Neural cell (in vitro differentiated cells): ENCODE measurements at regions not wholly inside any gene's neighbourhood (a gene's known extent, or its start where the extent isn't known, plus 50 kb on each side); places are given as distances from the start of the nearest gene placed in this dataset.

Experiments
- H2AFZ ChIP-seq: fragments of 200-600, 300-800 bp; sonication (generic), shearing (Covaris generic); 2 replicates; pipeline ENCODE4 v1.6.0; 2014; ENCODE audit warnings: low read depth, mild to moderate bottlenecking, antibody characterized with exemption, low read length, moderate library complexity
- H3F3A ChIP-seq: fragments of 200-600 bp; shearing (Covaris generic); 2 replicates; pipeline ENCODE4 v1.6.1; 2016; ENCODE audit warnings: mild to moderate bottlenecking, moderate library complexity, mixed read lengths, antibody characterized with exemption, low read length; ENCODE audit not compliant: insufficient read depth, poor library complexity, severe bottlenecking
- H3K27ac ChIP-seq: fragments of 200-600, 300-800 bp; sonication (generic), shearing (Covaris generic); 2 replicates; pipeline ENCODE4 v1.5.1; 2014; ENCODE audit warnings: mild to moderate bottlenecking, low read length, moderate library complexity
- H3K27me3 ChIP-seq: fragments of 300-800, 200-600 bp; sonication (generic), shearing (Covaris generic); 2 replicates; pipeline ENCODE4 v1.6.0; 2014; ENCODE audit warnings: mild to moderate bottlenecking, low read depth, low read length, moderate library complexity; ENCODE audit not compliant: insufficient read depth
- H3K36me3 ChIP-seq: fragments of 300-800, 200-600 bp; sonication (generic), shearing (Covaris generic); 2 replicates; pipeline ENCODE4 v1.5.1; 2014; ENCODE audit warnings: mild to moderate bottlenecking, antibody characterized with exemption, low read length, moderate library complexity; ENCODE audit not compliant: insufficient read depth
- H3K4me2 ChIP-seq: fragments of 300-800, 200-600 bp; sonication (generic), shearing (Covaris generic); 2 replicates; pipeline ENCODE4 v1.6.0; 2014; ENCODE audit warnings: mild to moderate bottlenecking, low read length
- H3K4me3 ChIP-seq: fragments of 300-800, 200-600 bp; sonication (generic), shearing (Covaris generic); 2 replicates; pipeline ENCODE4 v1.5.1; 2014; ENCODE audit warnings: mild to moderate bottlenecking, low read length, moderate library complexity
- H3K79me2 ChIP-seq: fragments of 200-600 bp; shearing (Covaris generic); replicated peaks from 2 replicates; pipeline ENCODE4 v1.6.0; 2014; ENCODE audit warnings: mild to moderate bottlenecking, low read length, moderate library complexity; ENCODE audit not compliant: insufficient read depth
- H3K9ac ChIP-seq: fragments of 300-800, 200-600 bp; sonication (generic), shearing (Covaris generic); 2 replicates; pipeline ENCODE4 v1.6.1; 2016; ENCODE audit warnings: mild to moderate bottlenecking, low read length, mixed read lengths
- H3K9me2 ChIP-seq: fragments of 200-600 bp; shearing (Covaris generic); 2 replicates; pipeline ENCODE4 v1.6.1; 2016; ENCODE audit warnings: mild to moderate bottlenecking, low read length, mixed read lengths; ENCODE audit not compliant: insufficient read depth
- H3K9me3 ChIP-seq: fragments of 200-600, 300-800 bp; sonication (generic), shearing (Covaris generic); 2 replicates; pipeline ENCODE4 v1.6.1; 2016; ENCODE audit warnings: mild to moderate bottlenecking, mixed run types, low read length, moderate library complexity, mixed read lengths
- H4K20me1 ChIP-seq: fragments of 200-600 bp; shearing (Covaris generic); 2 replicates; pipeline ENCODE4 v1.6.1; 2016; ENCODE audit warnings: mild to moderate bottlenecking, mixed run types; ENCODE audit not compliant: insufficient read depth
- CTCF ChIP-seq: fragments of 450-650 bp; IDR thresholded peaks from 2 replicates; pipeline ENCODE4 v1.5.1; 2014; ENCODE audit warnings: antibody characterized with exemption, mild to moderate bottlenecking, moderate library complexity; ENCODE audit not compliant: poor library complexity, severe bottlenecking
- EP300 ChIP-seq: fragments of 450-650 bp; conservative IDR thresholded peaks from 2 replicates; pipeline ENCODE4 v1.6.1; 2014; ENCODE audit warnings: antibody characterized with exemption, mild to moderate bottlenecking, moderate library complexity; ENCODE audit not compliant: poor library complexity, severe bottlenecking
- EZH2 ChIP-seq: fragments of 200-600, 300-800 bp; shearing (Covaris generic), sonication (generic); IDR thresholded peaks from 2 replicates; pipeline ENCODE4 v1.6.1; 2014; ENCODE audit warnings: antibody characterized with exemption, low read length, borderline replicate concordance, mild to moderate bottlenecking; ENCODE audit not compliant: insufficient read depth, poor library complexity, severe bottlenecking
- MXI1 ChIP-seq: fragments of 450-650 bp; conservative IDR thresholded peaks from 2 replicates; pipeline ENCODE4 v1.6.1; 2014; ENCODE audit warnings: antibody characterized with exemption, mild to moderate bottlenecking; ENCODE audit not compliant: poor library complexity, severe bottlenecking
- POLR2AphosphoS5 ChIP-seq: IDR thresholded peaks from 2 replicates; pipeline ENCODE4 v1.6.1; 2012
- RAD21 ChIP-seq: fragments of 450-650 bp; conservative IDR thresholded peaks from 2 replicates; pipeline ENCODE4 v1.6.1; 2014; ENCODE audit warnings: antibody characterized with exemption, mild to moderate bottlenecking, moderate library complexity
- REST ChIP-seq: IDR thresholded peaks from 2 replicates; pipeline ENCODE4 v1.6.1; 2012; ENCODE audit warnings: borderline replicate concordance
- SMC3 ChIP-seq: fragments of 450-650 bp; conservative IDR thresholded peaks from 2 replicates; pipeline ENCODE4 v1.6.1; 2014; ENCODE audit warnings: antibody characterized with exemption, mild to moderate bottlenecking, moderate library complexity; ENCODE audit not compliant: poor library complexity
- TAF1 ChIP-seq: IDR thresholded peaks from 2 replicates; pipeline ENCODE4 v1.6.1; 2012; ENCODE audit warnings: low read depth

GRCh38 chr6:169046021-169046420, 207.6 kb downstream of the THBS2 start:
- H3F3A ChIP-seq: no peaks in the 10 kb centered on the region
- no peak overlapping the region for H2AFZ ChIP-seq
- no peaks in the 10 kb centered on the region for H3K9me2 ChIP-seq
- no peaks in the 10 kb centered on the region for H4K20me1 ChIP-seq
- no peak overlapping the region for H3K9ac ChIP-seq
- H3K36me3 ChIP-seq: no peaks in the 10 kb centered on the region
- H3K9me3 ChIP-seq: no peaks in the 10 kb centered on the region
- no peak overlapping the region for H3K4me2 ChIP-seq
- H3K27me3 ChIP-seq: no peaks in the 10 kb centered on the region
- no peak overlapping the region for H3K27ac ChIP-seq
- no peak for TF ChIP-seq CTCF
- no peak for TF ChIP-seq TAF1
- TF ChIP-seq MXI1: no peak
- no peak for TF ChIP-seq POLR2AphosphoS5
- TF ChIP-seq SMC3: no peak
- no peak for TF ChIP-seq EP300
- no peak for TF ChIP-seq EZH2
- no peak for TF ChIP-seq RAD21
- no peak for TF ChIP-seq REST
- H3K79me2 ChIP-seq: no peaks in the 10 kb centered on the region
- H3K4me3 ChIP-seq: no peak overlapping the region

- no peaks in the 10 kb centered on the region for H3F3A ChIP-seq
Observed at GRCh38 chr6:169045486-169045885, 208.2 kb downstream of the THBS2 start.

More at GRCh38 chr6:169045486-169045885, 208.2 kb downstream of the THBS2 start:
- no peak overlapping the region for H3K9ac ChIP-seq
- H3K27ac ChIP-seq: no peak overlapping the region
- TF ChIP-seq CTCF: no peak
- no peak overlapping the region for H2AFZ ChIP-seq
- H3K4me3 ChIP-seq: no peak overlapping the region
- no peaks in the 10 kb centered on the region for H3K79me2 ChIP-seq
- no peaks in the 10 kb centered on the region for H3K27me3 ChIP-seq
- no peaks in the 10 kb centered on the region for H3K9me3 ChIP-seq
- no peak overlapping the region for H3K4me2 ChIP-seq
- no peaks in the 10 kb centered on the region for H3K9me2 ChIP-seq
- H4K20me1 ChIP-seq: no peaks in the 10 kb centered on the region
- H3K36me3 ChIP-seq: no peaks in the 10 kb centered on the region
